H1 (cell line): ENCODE measurements at regions not wholly inside any gene's neighbourhood (a gene's known extent, or its start where the extent isn't known, plus 50 kb on each side); places are given as distances from the start of the nearest gene placed in this dataset.

Experiments
- CTCF ChIA-PET: fragments of 300-600 bp; sonication (Branson Sonifier 250); formaldehyde crosslinking; loops from one replicate; lab custom pipeline; 2021; ENCODE audit not compliant: partially characterized antibody; lab: Charles Lee
- POLR2A ChIA-PET: fragments of 300-600 bp; sonication (Branson Sonifier 250); formaldehyde crosslinking; loops from one replicate; lab custom pipeline; 2021; ENCODE audit warnings: inconsistent platforms; ENCODE audit not compliant: partially characterized antibody; lab: Charles Lee
- DNase-seq, 2 experiments: peaks; one replicate each; pipeline versions ENCODE4 v3.0.0 to v3.0.0-alpha.2; 2010 to 2022; ENCODE audit warnings: low spot score in 2 of 2, low read depth in 1 of 2, mixed read lengths in 1 of 2
- FAIRE-seq: peaks from 2 replicates; lab custom pipeline; 2011; peaks lifted over from hg19 to GRCh38; lab: Jason Lieb, UNC
- H2AFZ ChIP-seq: 2 replicates; pipeline ENCODE4 v1.8.1; 2012; ENCODE audit warnings: low read length, inconsistent platforms
- H2AK5ac ChIP-seq: 2 replicates; pipeline ENCODE4 v1.6.1; 2013; ENCODE audit warnings: low read depth, low read length
- H2BK120ac ChIP-seq: replicated peaks from 2 replicates; pipeline ENCODE3; 2013; ENCODE audit warnings: low read depth, low read length, inconsistent platforms
- H2BK12ac ChIP-seq: 2 replicates; pipeline ENCODE4 v1.6.1; 2013; ENCODE audit warnings: low read depth, low read length
- H2BK15ac ChIP-seq: 2 replicates; pipeline ENCODE4 v1.6.1; 2013; ENCODE audit warnings: low read length
- H2BK20ac ChIP-seq: 2 replicates; pipeline ENCODE4 v1.6.1; 2013; ENCODE audit warnings: low read length
- H2BK5ac ChIP-seq: 2 replicates; pipeline ENCODE4 v1.6.1; 2013; ENCODE audit warnings: low read depth, low read length
- H3K14ac ChIP-seq: 2 replicates; pipeline ENCODE4 v1.6.1; 2013; ENCODE audit warnings: inconsistent platforms; ENCODE audit not compliant: insufficient read length
- H3K18ac ChIP-seq: 2 replicates; pipeline ENCODE4 v1.6.1; 2013; ENCODE audit warnings: low read length; ENCODE audit errors: extremely low read depth
- H3K23ac ChIP-seq: 2 replicates; pipeline ENCODE4 v1.6.1; 2013; ENCODE audit warnings: inconsistent platforms; ENCODE audit not compliant: insufficient read length
- H3K23me2 ChIP-seq: 2 replicates; pipeline ENCODE4 v1.6.1; 2013; ENCODE audit warnings: low read depth, low read length
- H3K27ac ChIP-seq: 2 replicates; pipeline ENCODE4 v1.6.1; 2011; ENCODE audit warnings: low read depth, low read length, inconsistent platforms
- H3K27me3 ChIP-seq, 4 experiments: replicated peaks in 1 of 4; 1 replicate in 1 of 4; 2 replicates in 3 of 4; pipeline versions ENCODE4 v1.6.1 to v1.8.1; 2011 to 2013; ENCODE audit warnings: low read length in 3 of 4, mild to moderate bottlenecking in 3 of 4, inconsistent platforms in 2 of 4, mixed read lengths in 2 of 4, moderate library complexity in 1 of 4; ENCODE audit not compliant: control insufficient read depth in 3 of 4, insufficient read depth in 3 of 4; ENCODE audit errors: extremely low read depth in 1 of 4
- H3K36me3 ChIP-seq, 4 experiments: 2 replicates each; pipeline versions ENCODE4 v1.6.1 to v1.8.1; 2011 to 2013; ENCODE audit warnings: mild to moderate bottlenecking in 4 of 4, low read length in 3 of 4, moderate library complexity in 2 of 4, control low read depth in 1 of 4, inconsistent platforms in 1 of 4; ENCODE audit not compliant: insufficient read depth in 4 of 4, control insufficient read depth in 2 of 4
- H3K4ac ChIP-seq: replicated peaks from 2 replicates; pipeline ENCODE3; 2013; ENCODE audit warnings: low read length, low read depth, mixed read lengths, inconsistent platforms; ENCODE audit not compliant: insufficient read length
- H3K4me1 ChIP-seq, 4 experiments: replicated peaks in 1 of 4; 1 replicate in 1 of 4; 2 replicates in 3 of 4; pipeline versions ENCODE4 v1.6.1 to v1.8.1; 2011 to 2013; ENCODE audit warnings: low read length in 3 of 4, inconsistent platforms in 2 of 4, mixed read lengths in 1 of 4; ENCODE audit not compliant: insufficient read depth in 4 of 4, control insufficient read depth in 3 of 4
- H3K4me2 ChIP-seq, 2 experiments: 2 replicates each; pipeline versions ENCODE4 v1.6.1 to v1.8.1; 2011 to 2013; ENCODE audit warnings: low read depth in 2 of 2, low read length in 2 of 2, control low read depth in 1 of 2, inconsistent platforms in 1 of 2, mild to moderate bottlenecking in 1 of 2; ENCODE audit not compliant: insufficient read depth in 1 of 2
- H3K4me3 ChIP-seq, 4 experiments: fragments of 200-600, 300-600 bp in 1 of 4; sonication (generic), shearing (Covaris generic), sonication (Bioruptor Twin) in 1 of 4; 2 replicates each; pipeline versions ENCODE4 v1.5.1 to v1.8.1; 2011 to 2016; ENCODE audit warnings: low read length in 4 of 4, low read depth in 3 of 4, control low read depth in 2 of 4, inconsistent platforms in 2 of 4, mild to moderate bottlenecking in 2 of 4, mixed read lengths in 1 of 4, moderate library complexity in 1 of 4; ENCODE audit not compliant: insufficient read depth in 2 of 4; ENCODE audit errors: extremely low read depth in 1 of 4
- H3K56ac ChIP-seq: replicated peaks from 2 replicates; pipeline ENCODE3; 2013; ENCODE audit warnings: low read depth, mild to moderate bottlenecking, mixed read lengths, low read length, inconsistent platforms; ENCODE audit not compliant: insufficient read length
- H3K79me1 ChIP-seq: 2 replicates; pipeline ENCODE4 v1.6.1; 2013; ENCODE audit warnings: low read depth, low read length, control low read depth
- H3K79me2 ChIP-seq, 2 experiments: 2 replicates each; pipeline versions ENCODE4 v1.6.1 to v1.8.1; 2012 to 2013; ENCODE audit warnings: low read length in 2 of 2, mild to moderate bottlenecking in 2 of 2, inconsistent platforms in 1 of 2; ENCODE audit not compliant: insufficient read depth in 2 of 2, control insufficient read depth in 1 of 2
- H3K9ac ChIP-seq, 4 experiments: replicated peaks in 1 of 4; 1 replicate in 1 of 4; 2 replicates in 3 of 4; pipeline versions ENCODE4 v1.6.1 to v1.8.1; 2011 to 2013; ENCODE audit warnings: low read depth in 3 of 4, low read length in 3 of 4, control low read depth in 2 of 4, mild to moderate bottlenecking in 2 of 4, moderate library complexity in 2 of 4, inconsistent platforms in 1 of 4; ENCODE audit errors: extremely low read depth in 1 of 4
- H3K9me3 ChIP-seq, 2 experiments: 2 replicates each; pipeline versions ENCODE4 v1.6.1 to v1.8.1; 2012 to 2013; ENCODE audit warnings: mild to moderate bottlenecking in 2 of 2, moderate library complexity in 2 of 2, control low read depth in 1 of 2, inconsistent platforms in 1 of 2, low read depth in 1 of 2, low read length in 1 of 2, mixed read lengths in 1 of 2; ENCODE audit not compliant: insufficient read depth in 2 of 2
- H4K20me1 ChIP-seq, 2 experiments: replicated peaks in 1 of 2; 2 replicates each; pipeline versions ENCODE3 to v1.8.1; 2011 to 2013; ENCODE audit warnings: inconsistent platforms in 2 of 2, low read length in 2 of 2, mild to moderate bottlenecking in 1 of 2; ENCODE audit not compliant: insufficient read depth in 2 of 2, control insufficient read depth in 1 of 2
- H4K5ac ChIP-seq: 2 replicates; pipeline ENCODE4 v1.6.1; 2013; ENCODE audit warnings: low read length, low read depth, mixed read lengths, inconsistent platforms; ENCODE audit not compliant: insufficient read length
- H4K8ac ChIP-seq: 2 replicates; pipeline ENCODE4 v1.8.0; 2013; ENCODE audit warnings: mild to moderate bottlenecking, moderate library complexity, low read length, inconsistent platforms; ENCODE audit not compliant: insufficient read depth; ENCODE audit errors: extremely low read depth
- H4K91ac ChIP-seq: replicated peaks from 2 replicates; pipeline ENCODE3; 2013; ENCODE audit warnings: low read length, mixed read lengths, inconsistent platforms; ENCODE audit not compliant: insufficient read length
- BRCA1 ChIP-seq: IDR thresholded peaks from 2 replicates; pipeline ENCODE4 v1.6.1; 2012; ENCODE audit warnings: low read depth, low read length, improper control_type of control experiment
- CREB1 ChIP-seq: IDR thresholded peaks from 2 replicates; pipeline ENCODE4 v1.6.1; 2012; ENCODE audit warnings: inconsistent platforms
- FOSL1 ChIP-seq: IDR thresholded peaks from 2 replicates; pipeline ENCODE4 v1.6.1; 2011; ENCODE audit warnings: mild to moderate bottlenecking, low read depth, low read length, moderate library complexity; ENCODE audit not compliant: insufficient read depth
- GTF2F1 ChIP-seq: IDR thresholded peaks from 2 replicates; pipeline ENCODE4 v1.6.1; 2012; ENCODE audit warnings: low read depth, low read length, improper control_type of control experiment, borderline replicate concordance
- HDAC2 ChIP-seq, 2 experiments: fragments of 300-600 bp in 1 of 2; sonication (generic) in 1 of 2; IDR thresholded peaks; 2 replicates each; pipeline ENCODE4 v1.6.1; 2011 to 2012; ENCODE audit warnings: low read depth in 2 of 2, low read length in 2 of 2, mild to moderate bottlenecking in 2 of 2, moderate library complexity in 2 of 2, borderline replicate concordance in 1 of 2, inconsistent platforms in 1 of 2
- JUN ChIP-seq: IDR thresholded peaks from 2 replicates; pipeline ENCODE4 v1.6.1; 2011; ENCODE audit warnings: low read depth, mild to moderate bottlenecking, improper control_type of control experiment, low read length
- MAX ChIP-seq: IDR thresholded peaks from 2 replicates; pipeline ENCODE4 v1.6.1; 2012; ENCODE audit warnings: inconsistent platforms
- TEAD4 ChIP-seq: IDR thresholded peaks from 2 replicates; pipeline ENCODE4 v1.6.1; 2012; ENCODE audit warnings: low read depth, low read length, inconsistent platforms, mixed read lengths
- WGBS, 2 experiments: shearing (Covaris generic) in 1 of 2; methylation state at CpG; one replicate each; pipeline versions ENCODE4 v1.1.6 to v1.1.7; 2013 to 2015; ENCODE audit warnings: low lambda C conversion rate in 2 of 2, mixed read lengths in 2 of 2, inconsistent platforms in 1 of 2, low coverage in 1 of 2, missing lambda C conversion rate in 1 of 2; ENCODE audit not compliant: insufficient replicate concordance in 2 of 2, insufficient coverage in 1 of 2, insufficient read length in 1 of 2; ENCODE audit errors: extremely low coverage in 1 of 2, missing lambda C conversion rate in 1 of 2; 5-methylcytosine and 5-hydroxymethylcytosine counted together

GRCh38 chr3:1623896-1624295 is 474.8 kb upstream of the CNTN4 start:
- Histone ChIP-seq H3K9me3 (no peaks in the 10 kb centered on the region), H3K4me1 (no peaks in the 10 kb centered on the region), H4K20me1 (no peaks in the 10 kb centered on the region), H3K4ac (no peak overlapping the region), H2BK20ac (no peak overlapping the region), H4K91ac (no peak overlapping the region), H4K8ac (no peak overlapping the region), H3K79me1 (no peaks in the 10 kb centered on the region), H4K5ac (no peak overlapping the region), H2BK12ac (no peak overlapping the region), H3K23me2 (no peaks in the 10 kb centered on the region), H2BK5ac (no peak overlapping the region), H3K27ac (no peak overlapping the region), H3K23ac (no peak overlapping the region), H3K36me3 (no peaks in the 10 kb centered on the region), H3K79me2 (no peaks in the 10 kb centered on the region), H3K4me2 (no peak overlapping the region), H3K27me3 (no peaks in the 10 kb centered on the region), H3K9ac (no peak overlapping the region), H2AFZ (no peak overlapping the region), H2BK15ac (no peak overlapping the region), H3K18ac (no peak overlapping the region), H3K56ac (no peak overlapping the region), H3K14ac (no peak overlapping the region), H2BK120ac (no peak overlapping the region), H3K4me3 (no peak overlapping the region)
- ChIA-PET CTCF (no interaction called here), POLR2A (no interaction called here)
- FAIRE-seq (no peak), DNase-seq (no peak)
- 90% methylated on average over 2 of the region's 2 CpGs; no CpG with 5 or more reads in 1 of the 2 experiments for WGBS, 2 experiments
- TF ChIP-seq HDAC2 (IDR thresholded peaks at IDR 0.05; ENCODE audit: borderline replicate concordance in 1 of 2, low read depth in 2 of 2, low read length in 2 of 2) (no peak), JUN (no peak), MAX (no peak), BRCA1 (no peak), GTF2F1 (no peak), TEAD4 (no peak), CREB1 (no peak), FOSL1 (no peak)
- TF ChIP-seq, all 59 proteins: peak for 0
- no peak overlapping the region for H2AK5ac ChIP-seq
